ENCODE measurements at regions not wholly inside any gene's neighbourhood (a gene's known extent, or its start where the extent isn't known, plus 50 kb on each side); places are given as distances from the start of the nearest gene placed in this dataset.

GRCh38 chr16:85184404-85184803 is 72.1 kb upstream of the CIBAR2 start:
- no peaks in the 10 kb centered on the region for H3K9me3 ChIP-seq (ENCODE audit: control insufficient read depth, insufficient read depth, low read length)
- peaks cover 4% of the 10 kb centered on the region for H3K36me3 ChIP-seq (ENCODE audit: control insufficient read depth, insufficient read depth, low read length)
- H3K4me3 ChIP-seq (ENCODE audit: low read depth, low read length), result no peak overlapping the region
- no peaks in the 10 kb centered on the region for H3K4me1 ChIP-seq (ENCODE audit: control insufficient read depth, insufficient read depth, low read length)
- no peaks in the 10 kb centered on the region for H3K27me3 ChIP-seq (ENCODE audit: control insufficient read depth, insufficient read depth, low read length)
- H3K9ac ChIP-seq (ENCODE audit: low read depth, low read length), result no peak overlapping the region

DNA sequence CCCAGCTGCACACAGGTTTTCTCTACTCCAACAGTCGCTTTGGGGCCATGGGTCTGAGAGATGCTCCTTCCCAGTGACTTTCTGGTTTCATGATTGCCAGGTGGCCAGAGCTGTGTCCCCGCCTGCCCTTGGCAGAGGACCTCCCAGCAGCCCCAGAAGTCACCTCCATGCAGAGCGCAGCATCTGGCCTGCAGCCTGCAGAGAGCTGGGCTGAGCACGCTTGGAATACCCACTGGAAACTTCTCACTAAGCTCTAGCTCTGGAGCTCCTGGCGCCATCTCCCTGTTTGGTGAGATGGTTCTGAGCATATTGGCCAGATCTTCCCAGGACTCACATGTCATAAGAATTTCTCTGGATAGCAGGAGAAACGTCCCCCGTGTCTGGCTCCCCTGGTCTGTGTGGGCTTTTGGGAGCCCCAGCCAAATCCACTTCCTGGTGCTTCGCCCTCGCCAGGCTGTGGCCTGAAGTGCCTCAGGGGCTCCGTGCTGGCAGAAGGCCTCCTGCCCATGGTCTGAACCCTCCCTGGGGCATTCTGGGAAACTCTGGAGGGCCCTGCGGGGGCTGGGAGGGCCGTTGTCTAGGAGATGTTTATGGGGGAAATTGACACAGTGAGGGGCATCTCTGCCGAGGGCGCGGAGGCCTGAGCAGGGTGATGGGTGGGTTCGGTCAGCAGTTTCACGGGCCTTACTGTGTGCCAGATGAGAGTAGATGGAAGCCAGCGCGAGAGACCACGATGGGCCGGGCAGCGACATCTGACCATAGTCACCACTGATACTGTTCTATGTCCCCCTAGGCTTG is 73.2 kb upstream of the CIBAR2 start:
- H3K27me3 ChIP-seq (ENCODE audit: control insufficient read depth, insufficient read depth, low read length), result no peaks in the 10 kb centered on the region
- H3K9ac ChIP-seq (ENCODE audit: low read depth, low read length), result no peak overlapping the region
- H3K4me3 ChIP-seq (ENCODE audit: low read depth, low read length), result no peak overlapping the region
- H3K36me3 ChIP-seq (ENCODE audit: control insufficient read depth, insufficient read depth, low read length), result peaks cover 4% of the 10 kb centered on the region
- no peaks in the 10 kb centered on the region for H3K4me1 ChIP-seq (ENCODE audit: control insufficient read depth, insufficient read depth, low read length)
- H3K9me3 ChIP-seq (ENCODE audit: control insufficient read depth, insufficient read depth, low read length), result no peaks in the 10 kb centered on the region

GRCh38 chr16:85187002-85187401 is 74.7 kb upstream of the CIBAR2 start:
- no peak overlapping the region for H3K9ac ChIP-seq (ENCODE audit: low read depth, low read length)

GRCh38 chr16:85187447-85187846 is 75.2 kb upstream of the CIBAR2 start:
- H3K9me3 ChIP-seq (ENCODE audit: control insufficient read depth, insufficient read depth, low read length), result no peaks in the 10 kb centered on the region
- no peak overlapping the region for H3K4me3 ChIP-seq (ENCODE audit: low read depth, low read length)
- H3K4me1 ChIP-seq (ENCODE audit: control insufficient read depth, insufficient read depth, low read length), result no peaks in the 10 kb centered on the region
- no peaks in the 10 kb centered on the region for H3K27me3 ChIP-seq (ENCODE audit: control insufficient read depth, insufficient read depth, low read length)
- H3K36me3 ChIP-seq (ENCODE audit: control insufficient read depth, insufficient read depth, low read length), result peaks cover 4% of the 10 kb centered on the region
- H3K9ac ChIP-seq (ENCODE audit: low read depth, low read length), result no peak overlapping the region

More at GRCh38 chr16:85187002-85187401, 74.7 kb upstream of the CIBAR2 start:
- Histone ChIP-seq H3K27me3 (ENCODE audit: control insufficient read depth, insufficient read depth, low read length) (no peaks in the 10 kb centered on the region), H3K36me3 (ENCODE audit: control insufficient read depth, insufficient read depth, low read length) (peaks cover 4% of the 10 kb centered on the region), H3K4me3 (ENCODE audit: low read depth, low read length) (no peak overlapping the region), H3K4me1 (ENCODE audit: control insufficient read depth, insufficient read depth, low read length) (no peaks in the 10 kb centered on the region), H3K9me3 (ENCODE audit: control insufficient read depth, insufficient read depth, low read length) (no peaks in the 10 kb centered on the region)

DNA sequence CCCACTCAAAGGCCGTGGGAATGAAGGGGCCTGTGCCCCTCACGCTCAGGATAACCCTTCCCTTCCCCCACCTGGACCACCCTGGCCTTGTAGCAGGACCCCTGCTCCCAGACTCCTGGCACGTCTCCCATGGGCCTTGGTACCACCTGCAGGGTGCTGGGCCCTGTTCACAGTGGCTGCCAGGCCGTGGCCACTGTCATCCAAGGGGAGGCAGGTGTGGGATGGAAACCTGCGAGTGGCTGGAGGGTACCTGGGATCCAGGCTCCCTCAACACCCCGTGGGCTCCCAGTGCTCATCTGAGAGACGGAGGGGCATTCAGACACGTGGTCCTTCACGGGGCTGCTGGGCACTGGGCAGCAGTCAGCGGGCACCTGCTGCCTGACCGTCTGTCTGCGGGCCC is 75.6 kb upstream of the CIBAR2 start:
- Histone ChIP-seq H3K4me3 (ENCODE audit: low read depth, low read length) (no peak overlapping the region), H3K9ac (ENCODE audit: low read depth, low read length) (no peak overlapping the region), H3K9me3 (ENCODE audit: control insufficient read depth, insufficient read depth, low read length) (no peaks in the 10 kb centered on the region), H3K36me3 (ENCODE audit: control insufficient read depth, insufficient read depth, low read length) (peaks cover 4% of the 10 kb centered on the region), H3K4me1 (ENCODE audit: control insufficient read depth, insufficient read depth, low read length) (no peaks in the 10 kb centered on the region), H3K27me3 (ENCODE audit: control insufficient read depth, insufficient read depth, low read length) (no peaks in the 10 kb centered on the region)

GRCh38 chr16:85188822-85189672 is 76.8 kb upstream of the CIBAR2 start:
- Histone ChIP-seq H3K9me3 (ENCODE audit: control insufficient read depth, insufficient read depth, low read length) (no peaks in the 10 kb centered on the region), H3K36me3 (ENCODE audit: control insufficient read depth, insufficient read depth, low read length) (peaks cover 2% of the 10 kb centered on the region), H3K9ac (ENCODE audit: low read depth, low read length) (no peak overlapping the region), H3K27me3 (ENCODE audit: control insufficient read depth, insufficient read depth, low read length) (no peaks in the 10 kb centered on the region), H3K4me1 (ENCODE audit: control insufficient read depth, insufficient read depth, low read length) (no peaks in the 10 kb centered on the region), H3K4me3 (ENCODE audit: low read depth, low read length) (no peak overlapping the region)

- Histone ChIP-seq H3K4me1 (ENCODE audit: control insufficient read depth, insufficient read depth, low read length) (no peaks in the 10 kb centered on the region), H3K36me3 (ENCODE audit: control insufficient read depth, insufficient read depth, low read length) (no peaks in the 10 kb centered on the region), H3K9ac (ENCODE audit: low read depth, low read length) (peak overlapping the region; percentile 28), H3K4me3 (ENCODE audit: low read depth, low read length) (no peak overlapping the region), H3K9me3 (ENCODE audit: control insufficient read depth, insufficient read depth, low read length) (no peaks in the 10 kb centered on the region), H3K27me3 (ENCODE audit: control insufficient read depth, insufficient read depth, low read length) (no peaks in the 10 kb centered on the region)
These were observed 78.3 kb upstream of the CIBAR2 start for GRCh38 chr16:85190572-85190971.

GRCh38 chr16:85191341-85191965 is 79.2 kb upstream of the CIBAR2 start:
- Histone ChIP-seq H3K9me3 (ENCODE audit: control insufficient read depth, insufficient read depth, low read length) (no peaks in the 10 kb centered on the region), H3K36me3 (ENCODE audit: control insufficient read depth, insufficient read depth, low read length) (no peaks in the 10 kb centered on the region), H3K4me3 (ENCODE audit: low read depth, low read length) (no peak overlapping the region), H3K4me1 (ENCODE audit: control insufficient read depth, insufficient read depth, low read length) (peaks cover 2% of the 10 kb centered on the region), H3K9ac (ENCODE audit: low read depth, low read length) (no peak overlapping the region), H3K27me3 (ENCODE audit: control insufficient read depth, insufficient read depth, low read length) (no peaks in the 10 kb centered on the region)

GRCh38 chr16:85192238-85193114 is 80.2 kb upstream of the CIBAR2 start:
- no peaks in the 10 kb centered on the region for H3K9me3 ChIP-seq (ENCODE audit: control insufficient read depth, insufficient read depth, low read length)
- no peaks in the 10 kb centered on the region for H3K36me3 ChIP-seq (ENCODE audit: control insufficient read depth, insufficient read depth, low read length)
- H3K27me3 ChIP-seq (ENCODE audit: control insufficient read depth, insufficient read depth, low read length), result no peaks in the 10 kb centered on the region
- peaks cover 2% of the 10 kb centered on the region for H3K4me1 ChIP-seq (ENCODE audit: control insufficient read depth, insufficient read depth, low read length)
- no peak overlapping the region for H3K4me3 ChIP-seq (ENCODE audit: low read depth, low read length)
- no peak overlapping the region for H3K9ac ChIP-seq (ENCODE audit: low read depth, low read length)

DNA sequence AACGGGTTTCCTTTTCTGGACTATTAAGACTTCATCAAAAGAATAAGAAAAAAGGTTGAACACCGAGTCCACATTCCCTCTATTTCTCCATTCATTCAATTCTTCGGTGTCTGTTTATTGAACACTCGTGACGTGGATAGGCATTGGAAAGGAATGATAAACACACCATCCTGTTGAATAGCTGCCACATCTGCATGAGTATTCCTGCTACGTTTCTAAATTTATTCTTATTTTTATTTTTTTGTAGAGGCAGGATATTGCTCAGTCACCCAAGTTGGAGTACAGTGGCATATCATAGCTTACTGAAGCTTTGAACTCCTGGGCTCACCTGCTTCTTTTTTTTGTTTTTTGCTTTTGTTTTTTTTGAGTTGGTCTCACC is 80.8 kb upstream of the CIBAR2 start:
- Histone ChIP-seq H3K9ac (ENCODE audit: low read depth, low read length) (no peak overlapping the region), H3K27me3 (ENCODE audit: control insufficient read depth, insufficient read depth, low read length) (no peaks in the 10 kb centered on the region), H3K4me3 (ENCODE audit: low read depth, low read length) (no peak overlapping the region), H3K36me3 (ENCODE audit: control insufficient read depth, insufficient read depth, low read length) (no peaks in the 10 kb centered on the region), H3K4me1 (ENCODE audit: control insufficient read depth, insufficient read depth, low read length) (peaks cover 2% of the 10 kb centered on the region), H3K9me3 (ENCODE audit: control insufficient read depth, insufficient read depth, low read length) (no peaks in the 10 kb centered on the region)

DNA sequence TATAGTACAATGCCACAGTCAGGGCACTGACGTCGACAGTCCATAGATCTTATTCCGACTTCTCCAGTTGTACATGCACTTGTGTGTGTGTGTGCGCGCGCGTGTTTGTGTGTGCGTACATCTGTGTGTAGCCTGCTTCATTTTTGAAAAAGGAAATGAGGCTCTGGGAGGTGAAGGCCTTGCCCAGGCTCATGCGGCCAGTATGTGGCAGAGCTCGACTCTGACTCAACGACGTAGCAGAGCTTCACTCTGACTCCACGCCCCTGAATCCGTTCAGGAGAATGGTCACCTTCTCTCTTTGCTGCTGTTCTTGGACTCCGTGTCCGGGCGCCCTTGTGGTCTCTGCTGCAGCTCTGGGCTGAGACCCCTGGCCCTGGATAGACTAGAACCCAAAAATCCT is 81.6 kb upstream of the CIBAR2 start:
- peaks cover 2% of the 10 kb centered on the region for H3K4me1 ChIP-seq (ENCODE audit: control insufficient read depth, insufficient read depth, low read length)
- no peaks in the 10 kb centered on the region for H3K27me3 ChIP-seq (ENCODE audit: control insufficient read depth, insufficient read depth, low read length)
- no peaks in the 10 kb centered on the region for H3K9me3 ChIP-seq (ENCODE audit: control insufficient read depth, insufficient read depth, low read length)

More for the DNA sequence above, 81.6 kb upstream of the CIBAR2 start:
- H3K4me3 ChIP-seq (ENCODE audit: low read depth, low read length), result no peak overlapping the region
- no peak overlapping the region for H3K9ac ChIP-seq (ENCODE audit: low read depth, low read length)
- no peaks in the 10 kb centered on the region for H3K36me3 ChIP-seq (ENCODE audit: control insufficient read depth, insufficient read depth, low read length)

All from iPS-15b (cell line).